ENCODE measurements at regions not wholly inside any gene's neighbourhood (a gene's known extent, or its start where the extent isn't known, plus 50 kb on each side); places are given as distances from the start of the nearest gene placed in this dataset.

DNA sequence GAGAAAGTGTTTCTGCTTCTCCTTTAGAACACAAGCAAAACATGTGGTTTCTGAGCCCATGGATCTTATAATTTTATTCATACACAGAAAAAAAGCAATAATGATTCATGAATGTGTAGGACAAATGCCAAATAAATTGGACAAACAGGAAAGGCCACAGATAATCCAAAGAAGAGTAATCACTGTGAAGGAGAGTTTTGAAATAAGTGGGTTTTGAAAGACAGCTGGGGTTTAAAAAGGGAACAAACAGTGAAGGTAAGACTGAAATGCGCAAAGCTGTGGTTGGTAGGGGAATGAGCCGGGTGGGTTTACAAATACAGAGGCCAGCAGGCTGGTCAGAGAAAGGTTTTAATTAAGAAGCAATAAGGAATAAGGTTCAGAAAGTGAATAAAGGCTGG, 50.0 kb upstream of the MBOAT2 start:
- intact Hi-C loops (cut with DNase I): no loop called here
- ATAC-seq (no peak), DNase-seq (no peak), FAIRE-seq (no peak)
- H3K9me3 ChIP-seq: no peaks in the 10 kb centered on the region
- H3K27ac ChIP-seq: no peak overlapping the region
- 91 to 97% methylated on average over 2 of the region's 2 CpGs for WGBS, 2 donors
- H3K4me3 ChIP-seq: no peak overlapping the region
- no peaks in the 10 kb centered on the region for H3K27me3 ChIP-seq
- no peaks in the 10 kb centered on the region for H3K4me1 ChIP-seq
- no peaks in the 10 kb centered on the region for H3K36me3 ChIP-seq
- TF ChIP-seq, protein P1, sequence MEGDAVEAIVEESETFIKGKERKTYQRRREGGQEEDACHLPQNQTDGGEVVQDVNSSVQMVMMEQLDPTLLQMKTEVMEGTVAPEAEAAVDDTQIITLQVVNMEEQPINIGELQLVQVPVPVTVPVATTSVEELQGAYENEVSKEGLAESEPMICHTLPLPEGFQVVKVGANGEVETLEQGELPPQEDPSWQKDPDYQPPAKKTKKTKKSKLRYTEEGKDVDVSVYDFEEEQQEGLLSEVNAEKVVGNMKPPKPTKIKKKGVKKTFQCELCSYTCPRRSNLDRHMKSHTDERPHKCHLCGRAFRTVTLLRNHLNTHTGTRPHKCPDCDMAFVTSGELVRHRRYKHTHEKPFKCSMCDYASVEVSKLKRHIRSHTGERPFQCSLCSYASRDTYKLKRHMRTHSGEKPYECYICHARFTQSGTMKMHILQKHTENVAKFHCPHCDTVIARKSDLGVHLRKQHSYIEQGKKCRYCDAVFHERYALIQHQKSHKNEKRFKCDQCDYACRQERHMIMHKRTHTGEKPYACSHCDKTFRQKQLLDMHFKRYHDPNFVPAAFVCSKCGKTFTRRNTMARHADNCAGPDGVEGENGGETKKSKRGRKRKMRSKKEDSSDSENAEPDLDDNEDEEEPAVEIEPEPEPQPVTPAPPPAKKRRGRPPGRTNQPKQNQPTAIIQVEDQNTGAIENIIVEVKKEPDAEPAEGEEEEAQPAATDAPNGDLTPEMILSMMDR (IDR thresholded peaks at IDR 0.05): no peak

All from pancreas (tissue), 10 donors.